Fibroblast of lung (primary cell): ENCODE measurements at regions not wholly inside any gene's neighbourhood (a gene's known extent, or its start where the extent isn't known, plus 50 kb on each side); places are given as distances from the start of the nearest gene placed in this dataset.

Experiments
- DNase-seq, 2 donors: peaks; one replicate each; pipeline versions ENCODE4 v3.0.0 to v3.0.0-alpha.2; 2010; ENCODE audit warnings: low read depth in 2 of 2
- H2AFZ ChIP-seq: 2 replicates; pipeline ENCODE4 v1.5.1; 2012; ENCODE audit warnings: low read length, control low read depth, inconsistent platforms
- H3K27ac ChIP-seq: 2 replicates; pipeline ENCODE4 v1.5.1; 2011; ENCODE audit warnings: low read length, control low read depth; ENCODE audit not compliant: insufficient read depth
- H3K27me3 ChIP-seq: 2 replicates; pipeline ENCODE4 v1.5.1; 2011; ENCODE audit warnings: mild to moderate bottlenecking, low read length; ENCODE audit not compliant: control insufficient read depth, insufficient read depth
- H3K36me3 ChIP-seq: 2 replicates; pipeline ENCODE4 v1.5.1; 2011; ENCODE audit warnings: low read length; ENCODE audit not compliant: control insufficient read depth, insufficient read depth
- H3K4me1 ChIP-seq: 2 replicates; pipeline ENCODE4 v1.5.1; 2011; ENCODE audit warnings: low read length; ENCODE audit not compliant: control insufficient read depth, insufficient read depth; ENCODE audit errors: extremely low read depth
- H3K4me2 ChIP-seq: 2 replicates; pipeline ENCODE4 v1.5.1; 2011; ENCODE audit warnings: low read length, control low read depth; ENCODE audit not compliant: insufficient read depth; ENCODE audit errors: extremely low read depth
- H3K4me3 ChIP-seq, 4 experiments: fragments of 200-600 bp in 1 of 4; sonication (generic) in 1 of 4; replicated peaks in 1 of 4; 2 replicates each; pipeline ENCODE4 v1.5.1; 2011 to 2016; ENCODE audit warnings: low read length in 4 of 4, low read depth in 3 of 4, mild to moderate bottlenecking in 3 of 4, control low read depth in 2 of 4, inconsistent platforms in 1 of 4, mixed read lengths in 1 of 4; ENCODE audit not compliant: insufficient read depth in 1 of 4; ENCODE audit errors: control extremely low read depth in 1 of 4
- H3K79me2 ChIP-seq: 2 replicates; pipeline ENCODE4 v1.5.1; 2012; ENCODE audit warnings: mild to moderate bottlenecking, low read length, inconsistent platforms; ENCODE audit not compliant: control insufficient read depth, insufficient read depth
- H3K9ac ChIP-seq: 2 replicates; pipeline ENCODE4 v1.5.1; 2011; ENCODE audit warnings: mild to moderate bottlenecking, low read length, control low read depth; ENCODE audit not compliant: insufficient read depth
- H3K9me3 ChIP-seq: 2 replicates; pipeline ENCODE4 v1.5.1; 2012; ENCODE audit warnings: low read depth, low read length; ENCODE audit not compliant: control insufficient read depth, insufficient read depth
- H4K20me1 ChIP-seq: 2 replicates; pipeline ENCODE4 v1.5.1; 2011; ENCODE audit warnings: low read length; ENCODE audit not compliant: control insufficient read depth, insufficient read depth; ENCODE audit errors: extremely low read depth
- EZH2 ChIP-seq: IDR thresholded peaks from 2 replicates; pipeline ENCODE4 v1.5.1; 2012; ENCODE audit warnings: low read length, control low read depth, mild to moderate bottlenecking; ENCODE audit errors: missing control alignments
- TF ChIP-seq, protein P1 (sequence below), 2 donors: IDR thresholded peaks in 1 of 2; conservative IDR thresholded peaks in 1 of 2; 1 replicate in 1 of 2; 2 replicates in 1 of 2; pipeline ENCODE4 v1.5.1; 2011 to 2012; ENCODE audit warnings: low read length in 2 of 2, control low read depth in 1 of 2, inconsistent platforms in 1 of 2, low read depth in 1 of 2, mild to moderate bottlenecking in 1 of 2

DNA sequence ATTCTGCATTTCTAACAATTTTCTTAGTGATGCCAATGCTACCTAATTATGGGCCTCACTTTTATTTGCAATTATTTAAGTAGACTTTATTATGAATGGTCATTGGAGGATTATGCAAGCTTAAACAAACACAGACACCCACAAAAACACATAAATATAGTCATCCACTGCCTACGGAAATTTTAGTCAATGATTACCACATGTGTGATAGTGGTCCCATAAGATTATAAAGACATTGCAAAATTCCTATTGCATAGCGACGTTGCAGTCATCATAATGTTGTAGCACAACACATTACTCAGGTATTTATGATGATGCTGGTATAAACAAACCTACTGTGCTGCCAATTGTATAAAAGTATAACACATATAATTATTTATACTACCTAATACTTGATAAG, 247.8 kb upstream of the ALCAM start:
- no peak overlapping the region for H3K4me2 ChIP-seq
- TF ChIP-seq, protein P1, sequence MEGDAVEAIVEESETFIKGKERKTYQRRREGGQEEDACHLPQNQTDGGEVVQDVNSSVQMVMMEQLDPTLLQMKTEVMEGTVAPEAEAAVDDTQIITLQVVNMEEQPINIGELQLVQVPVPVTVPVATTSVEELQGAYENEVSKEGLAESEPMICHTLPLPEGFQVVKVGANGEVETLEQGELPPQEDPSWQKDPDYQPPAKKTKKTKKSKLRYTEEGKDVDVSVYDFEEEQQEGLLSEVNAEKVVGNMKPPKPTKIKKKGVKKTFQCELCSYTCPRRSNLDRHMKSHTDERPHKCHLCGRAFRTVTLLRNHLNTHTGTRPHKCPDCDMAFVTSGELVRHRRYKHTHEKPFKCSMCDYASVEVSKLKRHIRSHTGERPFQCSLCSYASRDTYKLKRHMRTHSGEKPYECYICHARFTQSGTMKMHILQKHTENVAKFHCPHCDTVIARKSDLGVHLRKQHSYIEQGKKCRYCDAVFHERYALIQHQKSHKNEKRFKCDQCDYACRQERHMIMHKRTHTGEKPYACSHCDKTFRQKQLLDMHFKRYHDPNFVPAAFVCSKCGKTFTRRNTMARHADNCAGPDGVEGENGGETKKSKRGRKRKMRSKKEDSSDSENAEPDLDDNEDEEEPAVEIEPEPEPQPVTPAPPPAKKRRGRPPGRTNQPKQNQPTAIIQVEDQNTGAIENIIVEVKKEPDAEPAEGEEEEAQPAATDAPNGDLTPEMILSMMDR (conservative IDR thresholded peaks at IDR 0.05 in 1 of 2, IDR thresholded peaks at IDR 0.05 in 1 of 2; ENCODE audit: low read depth in 1 of 2, low read length in 2 of 2): no peak
- no peak for TF ChIP-seq EZH2
- H3K36me3 ChIP-seq: no peaks in the 10 kb centered on the region
- H2AFZ ChIP-seq: no peak overlapping the region
- H3K9ac ChIP-seq: no peak overlapping the region
- no peaks in the 10 kb centered on the region for H3K79me2 ChIP-seq
- H3K4me3 ChIP-seq: no peak overlapping the region
- no peaks in the 10 kb centered on the region for H3K4me1 ChIP-seq
- no peaks in the 10 kb centered on the region for H3K27me3 ChIP-seq
- H3K9me3 ChIP-seq: no peaks in the 10 kb centered on the region
- H4K20me1 ChIP-seq: no peaks in the 10 kb centered on the region
- no peak overlapping the region for H3K27ac ChIP-seq
- DNase-seq: peak; percentile 8 to 20

DNA sequence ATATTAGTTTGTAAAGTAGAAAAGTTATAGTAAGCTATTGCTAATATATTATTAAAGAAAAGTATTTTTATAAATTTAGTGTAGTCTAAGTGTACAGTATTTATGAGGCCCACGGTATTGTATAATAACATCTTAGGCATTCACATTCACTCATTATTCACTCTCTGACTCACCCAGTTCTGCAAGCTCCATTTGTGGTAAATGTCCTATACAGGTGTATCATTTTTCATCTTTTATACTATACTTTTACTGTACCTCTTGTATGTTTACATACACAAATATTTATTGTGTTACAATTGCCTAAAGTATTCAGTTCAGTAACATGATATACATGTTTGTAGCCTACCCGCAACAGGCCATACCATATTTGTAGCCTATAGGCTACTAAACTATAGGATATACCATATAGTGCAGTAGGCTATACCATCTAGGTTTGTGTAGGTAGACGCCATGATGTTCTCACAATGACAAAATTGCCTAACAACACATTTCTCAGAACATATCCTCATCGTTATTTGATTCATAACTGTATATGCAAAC, 246.8 kb upstream of the ALCAM start:
- Histone ChIP-seq H3K4me2 (no peak overlapping the region), H2AFZ (no peak overlapping the region), H3K9me3 (no peaks in the 10 kb centered on the region), H3K9ac (no peak overlapping the region), H4K20me1 (no peaks in the 10 kb centered on the region), H3K79me2 (no peaks in the 10 kb centered on the region), H3K4me3 (no peak overlapping the region), H3K27ac (no peak overlapping the region), H3K36me3 (no peaks in the 10 kb centered on the region), H3K4me1 (no peaks in the 10 kb centered on the region), H3K27me3 (no peaks in the 10 kb centered on the region)
- no peak for TF ChIP-seq EZH2
- TF ChIP-seq, protein P1 (conservative IDR thresholded peaks at IDR 0.05 in 1 of 2, IDR thresholded peaks at IDR 0.05 in 1 of 2; ENCODE audit: low read depth in 1 of 2, low read length in 2 of 2): no peak
- DNase-seq: peak in 1 of 2 donors; percentile 4

DNA sequence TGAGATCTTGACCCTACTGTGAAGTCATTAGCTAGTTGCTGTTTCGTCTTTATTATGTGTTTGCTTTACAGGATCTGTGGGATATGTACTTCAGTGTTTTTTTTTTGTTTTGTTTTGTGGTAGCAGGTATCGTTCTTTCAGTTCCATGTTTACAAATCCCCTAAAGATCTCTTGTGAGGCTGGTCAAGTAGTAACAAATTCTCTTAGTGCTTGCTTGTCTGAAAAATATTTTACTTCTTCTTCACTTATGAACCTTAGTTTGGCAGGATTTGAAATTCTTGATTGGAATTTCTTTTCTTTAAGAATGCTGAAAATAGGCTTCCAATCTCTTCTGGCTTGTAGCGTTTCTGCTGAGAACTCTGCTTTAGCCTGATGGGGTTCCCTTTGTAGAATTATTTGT, 235.8 kb upstream of the ALCAM start:
- Histone ChIP-seq H2AFZ (no peak overlapping the region), H3K4me2 (no peak overlapping the region), H3K27ac (no peak overlapping the region), H3K79me2 (no peaks in the 10 kb centered on the region), H4K20me1 (no peaks in the 10 kb centered on the region), H3K9ac (no peak overlapping the region), H3K9me3 (no peaks in the 10 kb centered on the region), H3K36me3 (no peaks in the 10 kb centered on the region), H3K27me3 (no peaks in the 10 kb centered on the region), H3K4me1 (no peaks in the 10 kb centered on the region), H3K4me3 (no peak overlapping the region)
- no peak for TF ChIP-seq EZH2
- TF ChIP-seq, protein P1 (conservative IDR thresholded peaks at IDR 0.05 in 1 of 2, IDR thresholded peaks at IDR 0.05 in 1 of 2; ENCODE audit: low read depth in 1 of 2, low read length in 2 of 2): no peak
- DNase-seq: no peak
